SK-N-SH (cell line): ENCODE measurements at regions not wholly inside any gene's neighbourhood (a gene's known extent, or its start where the extent isn't known, plus 50 kb on each side); places are given as distances from the start of the nearest gene placed in this dataset.
"Not testable (repeated sequence)": the region's sequence is repeated elsewhere in the genome, so short reads cannot be mapped to it uniquely, and the experiment has no call there.

Experiments
- CTCF ChIA-PET: fragments of 300-600, 350-600 bp; formaldehyde crosslinking; extraction: SDS; loops from one replicate; lab custom pipeline; 2021; lab: Yijun Ruan, JAX
- POLR2A ChIA-PET: fragments of 350-600 bp; sonication (Branson Sonifier 250); formaldehyde crosslinking; extraction: SDS; loops from one replicate; lab custom pipeline; 2020; ENCODE audit warnings: antibody characterized with exemption, inconsistent platforms; lab: Yijun Ruan, JAX
- DNase-seq: peaks from one replicate; pipeline ENCODE4 v3.0.0; 2012
- H2AFZ ChIP-seq: fragments of 200-600 bp; sonication (generic); 2 replicates; pipeline ENCODE4 v1.8.1; 2016; ENCODE audit warnings: antibody characterized with exemption, mild to moderate bottlenecking, low read depth
- H3F3A ChIP-seq: fragments of 200-600 bp; sonication (generic); replicated peaks from 2 replicates; pipeline ENCODE3; 2016; ENCODE audit warnings: antibody characterized with exemption, mild to moderate bottlenecking; ENCODE audit not compliant: insufficient read depth
- H3K27ac ChIP-seq, 2 experiments: fragments of 200-500 bp in 1 of 2; fragments of 200-600 bp in 1 of 2; sonication (Bioruptor generic) in 1 of 2; sonication (generic), shearing (Covaris generic) in 1 of 2; 2 replicates each; pipeline versions ENCODE4 v1.5.1 to v1.6.1; 2014 to 2016; ENCODE audit warnings: low read depth in 2 of 2, inconsistent platforms in 1 of 2, low read length in 1 of 2, mild to moderate bottlenecking in 1 of 2, mixed read lengths in 1 of 2
- H3K27me3 ChIP-seq: fragments of 200-600 bp; sonication (generic), shearing (Covaris generic); 2 replicates; pipeline ENCODE4 v1.6.1; 2016; ENCODE audit warnings: mixed run types; ENCODE audit not compliant: insufficient read depth
- H3K36me3 ChIP-seq, 2 experiments: fragments of 200-500 bp in 1 of 2; fragments of 200-600 bp in 1 of 2; sonication (Bioruptor generic) in 1 of 2; sonication (generic) in 1 of 2; replicated peaks in 1 of 2; 2 replicates each; pipeline versions ENCODE3 to v1.5.1; 2014 to 2016; ENCODE audit warnings: low read length in 1 of 2, mild to moderate bottlenecking in 1 of 2; ENCODE audit not compliant: insufficient read depth in 2 of 2, control insufficient read depth in 1 of 2
- H3K4me1 ChIP-seq, 2 experiments: fragments of 200-500 bp in 1 of 2; fragments of 200-600 bp in 1 of 2; sonication (Bioruptor generic) in 1 of 2; sonication (generic), shearing (Covaris generic) in 1 of 2; 2 replicates each; pipeline versions ENCODE4 v1.5.1 to v1.6.1; 2014 to 2016; ENCODE audit warnings: low read depth in 1 of 2, low read length in 1 of 2, mixed run types in 1 of 2; ENCODE audit not compliant: insufficient read depth in 2 of 2, control insufficient read depth in 1 of 2
- H3K4me2 ChIP-seq: fragments of 200-600 bp; sonication (generic), shearing (Covaris generic); 2 replicates; pipeline ENCODE4 v1.6.1; 2017; ENCODE audit warnings: mixed run types
- H3K4me3 ChIP-seq, 2 experiments: fragments of 200-500 bp in 1 of 2; fragments of 200-600 bp in 1 of 2; sonication (Bioruptor generic) in 1 of 2; sonication (generic), shearing (Covaris generic) in 1 of 2; 2 replicates each; pipeline versions ENCODE4 v1.5.1 to v1.8.1; 2014 to 2016; ENCODE audit warnings: low read depth in 2 of 2, inconsistent platforms in 1 of 2, low read length in 1 of 2, mild to moderate bottlenecking in 1 of 2, mixed read lengths in 1 of 2, moderate library complexity in 1 of 2
- H3K79me2 ChIP-seq: fragments of 200-600 bp; sonication (generic); 2 replicates; pipeline ENCODE4 v1.8.1; 2017; ENCODE audit warnings: mild to moderate bottlenecking; ENCODE audit not compliant: insufficient read depth
- H3K9ac ChIP-seq: fragments of 200-600 bp; sonication (generic); 2 replicates; pipeline ENCODE4 v1.6.1; 2017; ENCODE audit warnings: mixed run types
- H3K9me2 ChIP-seq: fragments of 200-600 bp; sonication (generic); 2 replicates; pipeline ENCODE4 v1.6.1; 2017; ENCODE audit warnings: mixed run types
- H3K9me3 ChIP-seq: fragments of 200-600 bp; sonication (generic); 2 replicates; pipeline ENCODE4 v1.6.1; 2017; ENCODE audit warnings: mixed run types, mild to moderate bottlenecking, moderate library complexity
- H4K20me1 ChIP-seq: fragments of 200-600 bp; sonication (generic); 2 replicates; pipeline ENCODE4 v1.6.1; 2017; ENCODE audit warnings: mild to moderate bottlenecking, mixed run types; ENCODE audit not compliant: insufficient read depth
- CHD2 ChIP-seq: fragments of 150-350 bp; IDR thresholded peaks from 2 replicates; pipeline ENCODE4 v1.6.1; 2018; ENCODE audit warnings: low read length; ENCODE audit not compliant: partially characterized antibody
- FOXJ3 ChIP-seq: sonication (generic); formaldehyde crosslinking; IDR thresholded peaks from 2 replicates; pipeline ENCODE4 v1.5.1; 2020; ENCODE audit warnings: mild to moderate bottlenecking, missing genetic modification reagents
- FOXM1 ChIP-seq: IDR thresholded peaks from 2 replicates; pipeline ENCODE4 v1.4.0; 2012; ENCODE audit warnings: low read depth, mild to moderate bottlenecking
- GATA2 ChIP-seq: sonication (generic); formaldehyde crosslinking; IDR thresholded peaks from 2 replicates; pipeline ENCODE4 v1.5.0; 2020; ENCODE audit warnings: mild to moderate bottlenecking, missing genetic modification reagents
- NFIC ChIP-seq: IDR thresholded peaks from 2 replicates; pipeline ENCODE4 v1.4.0; 2012; ENCODE audit warnings: borderline replicate concordance
- NRF1 ChIP-seq: IDR thresholded peaks from 2 replicates; pipeline ENCODE4 v1.6.1; 2012; ENCODE audit warnings: low read depth, mild to moderate bottlenecking, low read length
- POLR2AphosphoS5 ChIP-seq: IDR thresholded peaks from 2 replicates; pipeline ENCODE4 v1.6.1; 2012; ENCODE audit warnings: low read depth, low read length
- RAD21 ChIP-seq: IDR thresholded peaks from 2 replicates; pipeline ENCODE4 v1.6.1; 2012; ENCODE audit warnings: mild to moderate bottlenecking, low read length
- RCOR1 ChIP-seq: fragments of 150-350 bp; IDR thresholded peaks from 2 replicates; pipeline ENCODE4 v1.6.1; 2017; ENCODE audit warnings: antibody characterized with exemption, low read length
- TAF1 ChIP-seq: IDR thresholded peaks from 2 replicates; pipeline ENCODE4 v1.6.1; 2012; ENCODE audit warnings: low read depth, mild to moderate bottlenecking, low read length, moderate library complexity, borderline replicate concordance
- TCF12 ChIP-seq: IDR thresholded peaks from 2 replicates; pipeline ENCODE4 v1.4.0; 2012
- TEAD4 ChIP-seq: IDR thresholded peaks from 2 replicates; pipeline ENCODE4 v1.4.0; 2012; ENCODE audit warnings: mild to moderate bottlenecking, borderline replicate concordance; ENCODE audit not compliant: insufficient read depth
- WGBS: methylation state at CpG from one replicate; pipeline ENCODE4 v1.1.6; 2017; ENCODE audit warnings: low lambda C conversion rate; 5-methylcytosine and 5-hydroxymethylcytosine counted together
- TF ChIP-seq, protein P1 (sequence below): IDR thresholded peaks from 2 replicates; pipeline ENCODE4; 2012
- TF ChIP-seq, protein P2 (sequence below): fragments of 200-600 bp; sonication (generic); IDR thresholded peaks from 2 replicates; pipeline ENCODE4 v1.6.1; 2017; ENCODE audit warnings: antibody characterized with exemption, mild to moderate bottlenecking, moderate library complexity

DNA sequence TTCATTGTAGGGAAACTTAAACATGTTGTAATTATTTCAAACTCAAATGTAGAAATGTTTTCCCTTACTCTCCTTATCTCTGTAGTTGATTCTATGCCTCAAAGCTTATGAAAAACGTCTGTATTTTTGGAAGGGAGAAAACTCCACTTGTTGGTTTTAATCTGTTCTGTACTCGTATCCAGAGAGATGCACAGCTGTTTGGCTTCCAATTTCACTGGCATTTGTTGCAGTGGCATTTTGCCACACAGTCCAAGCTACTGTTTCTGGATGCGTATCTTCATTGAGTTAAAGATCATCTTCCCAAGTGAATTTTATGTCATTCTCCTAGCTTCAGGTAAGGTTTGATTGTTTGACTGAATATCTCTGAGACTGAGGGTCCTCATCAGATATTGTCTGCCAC lies 481.4 kb downstream of the TRHDE start:
- CTCF ChIA-PET, result interaction anchor here (0.9 kb wide), 1 partner anchor 21 kb away, joined by 3 read pairs; no protein-coding TSS in a partner anchor
- DNase-seq, result no peak
- Histone ChIP-seq H3F3A (no peaks in the 10 kb centered on the region), H3K9me3 (no peaks in the 10 kb centered on the region), H3K9me2 (no peaks in the 10 kb centered on the region), H2AFZ (no peak overlapping the region), H3K27ac (no peak overlapping the region), H3K9ac (no peak overlapping the region), H4K20me1 (no peaks in the 10 kb centered on the region), H3K4me1 (no peaks in the 10 kb centered on the region), H3K36me3 (no peaks in the 10 kb centered on the region), H3K4me2 (no peak overlapping the region), H3K4me3 (no peak overlapping the region), H3K27me3 (no peaks in the 10 kb centered on the region), H3K79me2 (no peaks in the 10 kb centered on the region)
- TF ChIP-seq RAD21, result no peak
- TF ChIP-seq, protein P1, sequence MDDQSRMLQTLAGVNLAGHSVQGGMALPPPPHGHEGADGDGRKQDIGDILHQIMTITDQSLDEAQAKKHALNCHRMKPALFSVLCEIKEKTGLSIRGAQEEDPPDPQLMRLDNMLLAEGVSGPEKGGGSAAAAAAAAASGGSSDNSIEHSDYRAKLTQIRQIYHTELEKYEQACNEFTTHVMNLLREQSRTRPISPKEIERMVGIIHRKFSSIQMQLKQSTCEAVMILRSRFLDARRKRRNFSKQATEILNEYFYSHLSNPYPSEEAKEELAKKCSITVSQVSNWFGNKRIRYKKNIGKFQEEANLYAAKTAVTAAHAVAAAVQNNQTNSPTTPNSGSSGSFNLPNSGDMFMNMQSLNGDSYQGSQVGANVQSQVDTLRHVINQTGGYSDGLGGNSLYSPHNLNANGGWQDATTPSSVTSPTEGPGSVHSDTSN, result no peak
- POLR2A ChIA-PET, result no interaction called here
- WGBS, result 31% methylated on average over 3 of the region's 3 CpGs

DNA sequence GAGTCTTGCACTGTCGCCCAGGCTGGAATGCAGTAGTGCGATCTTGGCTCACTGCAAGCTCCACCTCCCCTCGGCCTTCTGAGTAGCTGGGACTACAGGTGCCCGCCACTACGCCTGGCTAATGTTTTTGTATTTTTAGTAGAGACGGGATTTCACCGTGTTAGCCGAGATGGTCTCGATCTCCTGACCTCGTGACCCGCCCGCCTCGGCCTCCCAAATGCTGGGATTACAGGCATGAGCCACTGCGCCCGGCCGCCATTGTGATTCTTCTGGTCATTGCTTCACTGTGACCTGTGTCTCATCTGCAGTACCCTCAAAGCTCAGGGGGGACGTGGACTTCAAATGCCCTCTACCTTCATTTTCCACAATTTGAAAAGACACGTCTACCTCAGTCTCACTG lies 481.9 kb downstream of the TRHDE start:
- H3K9me3 ChIP-seq, H3K4me1 ChIP-seq, H3K4me3 ChIP-seq, POLR2A ChIA-PET, DNase-seq, H3K79me2 ChIP-seq, H2AFZ ChIP-seq, H3K4me2 ChIP-seq, H3K27ac ChIP-seq, H3F3A ChIP-seq, H3K27me3 ChIP-seq, H3K9ac ChIP-seq, H3K36me3 ChIP-seq, H4K20me1 ChIP-seq, H3K9me2 ChIP-seq: not testable (repeated sequence)
- 63% methylated on average over 17 of the region's 18 CpGs for WGBS
- CTCF ChIA-PET, result interaction anchor here (0.9 kb wide), 1 partner anchor 22 kb away, joined by 3 read pairs; no protein-coding TSS in a partner anchor

DNA sequence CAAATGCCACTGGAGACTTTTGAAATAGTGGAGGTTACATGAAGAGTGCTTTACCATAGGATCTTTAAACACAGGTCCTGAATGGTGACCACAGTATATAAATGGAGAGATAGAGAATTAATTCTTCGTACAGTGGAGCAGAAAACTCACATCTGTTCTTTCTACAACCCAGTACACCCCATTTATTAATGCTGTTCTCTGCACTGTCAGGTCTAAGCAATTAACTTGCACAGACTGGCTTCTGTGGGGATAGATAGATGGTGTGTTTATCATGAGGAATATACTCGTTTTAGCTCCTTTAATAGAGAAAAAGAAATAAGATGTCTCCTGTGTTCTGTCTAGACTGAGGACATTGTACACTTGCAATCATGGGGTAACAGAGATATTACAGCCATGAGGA lies 494.3 kb downstream of the TRHDE start:
- no peaks in the 10 kb centered on the region for H3K79me2 ChIP-seq
- no peak for TF ChIP-seq POLR2AphosphoS5
- no peak for TF ChIP-seq TAF1
- TF ChIP-seq GATA2 (CRISPR knock-in tag), result no peak
- no peak for TF ChIP-seq TCF12
- no peak overlapping the region for H3K9ac ChIP-seq
- H3K27me3 ChIP-seq, result no peaks in the 10 kb centered on the region
- no peak overlapping the region for H3K4me3 ChIP-seq
- no peak overlapping the region for H3K27ac ChIP-seq
- WGBS, result 7% methylated on average over 2 of the region's 2 CpGs
- no peak for DNase-seq
- 0 out of 2 replicates have a peak, but pooled peaks cover 6% of the 10 kb centered on the region for H3K9me3 ChIP-seq
- CTCF ChIA-PET, result no interaction called here
- no peaks in the 10 kb centered on the region for H3K4me1 ChIP-seq
- no peaks in the 10 kb centered on the region for H4K20me1 ChIP-seq
- no peak overlapping the region for H3K4me2 ChIP-seq
- H3K9me2 ChIP-seq, result no peaks in the 10 kb centered on the region
- no peaks in the 10 kb centered on the region for H3F3A ChIP-seq
- no peak overlapping the region for H2AFZ ChIP-seq
- no peaks in the 10 kb centered on the region for H3K36me3 ChIP-seq
- POLR2A ChIA-PET, result no interaction called here

DNA sequence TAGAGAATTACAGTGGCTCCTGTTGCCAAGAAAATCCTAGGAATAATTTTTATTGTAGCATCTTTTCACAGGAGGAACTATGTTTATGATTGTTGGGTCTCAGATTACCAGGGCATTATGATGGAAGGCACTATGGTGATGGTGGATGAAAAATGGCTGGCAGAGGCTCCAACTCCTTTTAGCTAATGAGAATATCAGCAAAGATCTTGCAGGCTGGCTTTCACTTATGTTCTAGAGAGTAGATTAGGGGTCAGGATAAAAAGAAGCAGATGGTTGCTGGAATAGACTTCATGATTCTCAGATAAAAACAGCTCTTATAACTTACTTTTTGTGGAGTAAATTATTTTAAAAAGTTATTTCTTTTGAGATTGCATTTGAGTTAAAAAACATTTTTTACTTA lies 501.9 kb downstream of the TRHDE start:
- ChIA-PET CTCF (no interaction called here), POLR2A (no interaction called here)
- Histone ChIP-seq H3K27ac (no peak overlapping the region), H3K9me3 (no peaks in the 10 kb centered on the region), H3K4me3 (no peak overlapping the region), H3F3A (no peaks in the 10 kb centered on the region), H3K36me3 (no peaks in the 10 kb centered on the region), H4K20me1 (no peaks in the 10 kb centered on the region), H3K4me2 (no peak overlapping the region), H3K9me2 (no peaks in the 10 kb centered on the region), H3K4me1 (no peaks in the 10 kb centered on the region), H3K9ac (no peak overlapping the region), H2AFZ (no peak overlapping the region), H3K27me3 (no peaks in the 10 kb centered on the region), H3K79me2 (no peaks in the 10 kb centered on the region)
- DNase-seq, result peak; percentile 18
- no peak for TF ChIP-seq NFIC
- TF ChIP-seq RAD21, result no peak
- TF ChIP-seq, protein P1, result no peak
- no peak for TF ChIP-seq FOXJ3 (CRISPR knock-in tag)
- no peak for TF ChIP-seq NRF1
- no peak for TF ChIP-seq TEAD4
- TF ChIP-seq, protein P2, sequence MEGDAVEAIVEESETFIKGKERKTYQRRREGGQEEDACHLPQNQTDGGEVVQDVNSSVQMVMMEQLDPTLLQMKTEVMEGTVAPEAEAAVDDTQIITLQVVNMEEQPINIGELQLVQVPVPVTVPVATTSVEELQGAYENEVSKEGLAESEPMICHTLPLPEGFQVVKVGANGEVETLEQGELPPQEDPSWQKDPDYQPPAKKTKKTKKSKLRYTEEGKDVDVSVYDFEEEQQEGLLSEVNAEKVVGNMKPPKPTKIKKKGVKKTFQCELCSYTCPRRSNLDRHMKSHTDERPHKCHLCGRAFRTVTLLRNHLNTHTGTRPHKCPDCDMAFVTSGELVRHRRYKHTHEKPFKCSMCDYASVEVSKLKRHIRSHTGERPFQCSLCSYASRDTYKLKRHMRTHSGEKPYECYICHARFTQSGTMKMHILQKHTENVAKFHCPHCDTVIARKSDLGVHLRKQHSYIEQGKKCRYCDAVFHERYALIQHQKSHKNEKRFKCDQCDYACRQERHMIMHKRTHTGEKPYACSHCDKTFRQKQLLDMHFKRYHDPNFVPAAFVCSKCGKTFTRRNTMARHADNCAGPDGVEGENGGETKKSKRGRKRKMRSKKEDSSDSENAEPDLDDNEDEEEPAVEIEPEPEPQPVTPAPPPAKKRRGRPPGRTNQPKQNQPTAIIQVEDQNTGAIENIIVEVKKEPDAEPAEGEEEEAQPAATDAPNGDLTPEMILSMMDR, result no peak
- TF ChIP-seq TCF12, result no peak
- no peak for TF ChIP-seq TAF1
- no peak for TF ChIP-seq FOXM1
- TF ChIP-seq CHD2, result no peak
- TF ChIP-seq GATA2 (CRISPR knock-in tag), result peak; percentile 39; the same call in 1 of the 2 replicates
- peak; percentile 57; the same call in 1 of the 2 replicates for TF ChIP-seq RCOR1
